H1 (cell line): ENCODE measurements at regions not wholly inside any gene's neighbourhood (a gene's known extent, or its start where the extent isn't known, plus 50 kb on each side); places are given as distances from the start of the nearest gene placed in this dataset.

Experiments used
- CEBPB ChIP-seq: IDR thresholded peaks from 2 replicates; pipeline ENCODE4 v1.6.1; 2012; ENCODE audit warnings: low read depth, low read length
- MAFK ChIP-seq: IDR thresholded peaks from 2 replicates; pipeline ENCODE4 v1.6.1; 2012; ENCODE audit warnings: low read depth, mild to moderate bottlenecking, improper control_type of control experiment, low read length
- POLR2AphosphoS5 ChIP-seq: IDR thresholded peaks from 2 replicates; pipeline ENCODE4 v1.6.1; 2011; ENCODE audit warnings: low read depth, low read length
- TF ChIP-seq, protein P1 (sequence below), 3 experiments: IDR thresholded peaks; 1 replicate in 2 of 3; 2 replicates in 1 of 3; pipeline versions ENCODE4 v1.5.1 to v1.6.1; 2011; ENCODE audit warnings: low read length in 3 of 3, mild to moderate bottlenecking in 3 of 3, inconsistent platforms in 2 of 3, low read depth in 1 of 3, moderate library complexity in 1 of 3; ENCODE audit not compliant: insufficient read depth in 1 of 3; ENCODE audit errors: control extremely low read depth in 1 of 3

DNA sequence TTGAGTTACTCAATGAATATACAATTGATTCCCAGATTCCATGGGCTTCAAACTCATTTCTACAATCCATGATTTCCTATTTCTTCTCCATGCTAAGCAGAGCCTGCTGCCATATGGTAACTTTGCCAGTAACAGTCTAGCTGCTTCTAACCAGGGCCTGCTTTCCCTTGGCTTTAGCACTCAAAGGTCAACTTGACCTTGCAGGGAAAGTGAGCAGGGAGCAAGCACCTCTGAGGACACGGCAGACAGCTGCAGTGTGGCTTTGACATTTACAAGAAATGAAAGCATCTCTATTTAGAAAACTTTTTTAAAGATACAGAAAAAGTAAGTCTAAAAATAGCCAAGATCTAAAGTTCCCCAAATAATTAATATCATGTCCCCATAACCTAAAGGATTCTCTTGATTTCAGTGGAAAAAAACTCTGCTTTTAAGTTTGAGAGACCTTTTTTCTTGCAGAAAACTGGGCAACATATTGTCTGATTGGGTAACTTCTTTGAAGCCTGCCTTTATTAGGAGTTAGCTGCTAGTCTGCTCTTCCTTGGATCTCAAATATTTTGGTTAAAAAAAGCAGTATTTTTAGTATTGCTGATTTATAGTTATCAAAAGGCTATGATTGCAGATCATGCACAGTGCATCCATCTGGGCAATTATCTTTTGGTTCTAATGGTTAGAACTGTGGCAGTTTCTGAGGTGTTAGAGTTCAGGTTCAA, 257.9 kb downstream of the AHR start (continued):
- TF ChIP-seq, protein P1, sequence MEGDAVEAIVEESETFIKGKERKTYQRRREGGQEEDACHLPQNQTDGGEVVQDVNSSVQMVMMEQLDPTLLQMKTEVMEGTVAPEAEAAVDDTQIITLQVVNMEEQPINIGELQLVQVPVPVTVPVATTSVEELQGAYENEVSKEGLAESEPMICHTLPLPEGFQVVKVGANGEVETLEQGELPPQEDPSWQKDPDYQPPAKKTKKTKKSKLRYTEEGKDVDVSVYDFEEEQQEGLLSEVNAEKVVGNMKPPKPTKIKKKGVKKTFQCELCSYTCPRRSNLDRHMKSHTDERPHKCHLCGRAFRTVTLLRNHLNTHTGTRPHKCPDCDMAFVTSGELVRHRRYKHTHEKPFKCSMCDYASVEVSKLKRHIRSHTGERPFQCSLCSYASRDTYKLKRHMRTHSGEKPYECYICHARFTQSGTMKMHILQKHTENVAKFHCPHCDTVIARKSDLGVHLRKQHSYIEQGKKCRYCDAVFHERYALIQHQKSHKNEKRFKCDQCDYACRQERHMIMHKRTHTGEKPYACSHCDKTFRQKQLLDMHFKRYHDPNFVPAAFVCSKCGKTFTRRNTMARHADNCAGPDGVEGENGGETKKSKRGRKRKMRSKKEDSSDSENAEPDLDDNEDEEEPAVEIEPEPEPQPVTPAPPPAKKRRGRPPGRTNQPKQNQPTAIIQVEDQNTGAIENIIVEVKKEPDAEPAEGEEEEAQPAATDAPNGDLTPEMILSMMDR (IDR thresholded peaks at IDR 0.05; ENCODE audit: control extremely low read depth in 1 of 3, insufficient read depth in 1 of 3, low read depth in 1 of 3, low read length in 3 of 3) = no peak
- no peak for TF ChIP-seq POLR2AphosphoS5
- no peak for TF ChIP-seq CEBPB
- TF ChIP-seq MAFK = no peak
